ENCODE measurements at regions not wholly inside any gene's neighbourhood (a gene's known extent, or its start where the extent isn't known, plus 50 kb on each side); places are given as distances from the start of the nearest gene placed in this dataset.

GRCh38 chr4:124227981-124228380 is 484.6 kb downstream of the ANKRD50 start:
- Histone ChIP-seq H3K4me3 (IDR thresholded peaks at IDR 0.05; ENCODE audit: insufficient read depth, low read depth, low read length) (no peak overlapping the region), H2AFZ (ENCODE audit: low read depth) (no peak overlapping the region), H3K36me3 (ENCODE audit: insufficient read depth) (no peaks in the 10 kb centered on the region), H3K79me2 (ENCODE audit: insufficient read depth, low read depth) (no peaks in the 10 kb centered on the region), H3K9ac (no peak overlapping the region), H3K4me1 (ENCODE audit: low read depth, poor library complexity, severe bottlenecking) (no peaks in the 10 kb centered on the region), H4K20me1 (ENCODE audit: insufficient read depth) (no peaks in the 10 kb centered on the region), H3K27ac (no peak overlapping the region), H3K4me2 (no peak overlapping the region), H3K27me3 (ENCODE audit: insufficient read depth, low read depth) (no peaks in the 10 kb centered on the region)
- no peak for TF ChIP-seq CTCF (conservative IDR thresholded peaks at IDR 0.05; ENCODE audit: low read depth, low read length)

DNA sequence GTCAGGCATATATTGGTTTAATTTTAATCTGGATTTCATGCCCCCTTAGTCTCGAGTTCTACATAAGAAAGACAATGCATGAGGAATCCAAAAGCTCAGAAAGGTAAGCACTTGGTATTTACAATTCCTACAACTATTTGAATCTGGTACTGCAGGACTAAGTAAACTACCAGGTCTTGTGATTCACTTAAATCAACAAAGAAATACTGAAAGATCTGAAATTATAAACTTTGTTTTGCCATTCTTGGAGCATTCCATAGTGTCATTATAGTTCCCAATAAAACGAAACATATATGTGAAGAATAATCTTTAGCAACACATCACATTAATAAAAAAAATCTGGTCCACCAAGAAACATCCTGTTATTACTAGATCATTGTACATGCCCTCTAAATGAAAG is 482.3 kb downstream of the ANKRD50 start:
- H3K4me1 ChIP-seq (ENCODE audit: low read depth, poor library complexity, severe bottlenecking) = no peaks in the 10 kb centered on the region
- no peaks in the 10 kb centered on the region for H3K36me3 ChIP-seq (ENCODE audit: insufficient read depth)
- H3K27me3 ChIP-seq (ENCODE audit: insufficient read depth, low read depth) = no peaks in the 10 kb centered on the region
- no peak for TF ChIP-seq CTCF (conservative IDR thresholded peaks at IDR 0.05; ENCODE audit: low read depth, low read length)
- H3K79me2 ChIP-seq (ENCODE audit: insufficient read depth, low read depth) = no peaks in the 10 kb centered on the region
- no peaks in the 10 kb centered on the region for H4K20me1 ChIP-seq (ENCODE audit: insufficient read depth)
- no peak overlapping the region for H3K9ac ChIP-seq
- no peak overlapping the region for H3K27ac ChIP-seq
- no peak overlapping the region for H3K4me3 ChIP-seq (IDR thresholded peaks at IDR 0.05; ENCODE audit: insufficient read depth, low read depth, low read length)
- H2AFZ ChIP-seq (ENCODE audit: low read depth) = no peak overlapping the region
- no peak overlapping the region for H3K4me2 ChIP-seq

DNA sequence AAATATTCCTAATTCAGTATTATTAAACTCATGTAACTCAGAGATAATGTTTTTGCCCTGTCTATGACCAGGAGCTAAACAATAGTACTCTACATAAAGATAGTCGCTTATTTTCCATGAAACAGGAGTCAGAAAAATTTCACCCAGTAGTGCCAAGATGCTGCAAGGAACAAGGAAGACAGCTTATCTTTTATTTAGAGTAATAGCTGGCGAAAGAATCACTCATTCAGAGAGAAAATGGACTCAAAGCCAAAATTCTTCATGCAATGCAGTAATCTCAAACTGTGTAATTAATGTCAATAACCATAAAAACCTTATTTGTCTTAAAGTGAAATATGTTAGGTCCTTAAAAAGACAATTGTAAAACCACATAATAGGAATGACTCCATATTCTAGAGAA is 477.8 kb downstream of the ANKRD50 start:
- TF ChIP-seq CTCF (conservative IDR thresholded peaks at IDR 0.05; ENCODE audit: low read depth, low read length) = no peak
- Histone ChIP-seq H3K27ac (no peak overlapping the region), H3K36me3 (ENCODE audit: insufficient read depth) (no peaks in the 10 kb centered on the region), H2AFZ (ENCODE audit: low read depth) (no peak overlapping the region), H3K79me2 (ENCODE audit: insufficient read depth, low read depth) (no peaks in the 10 kb centered on the region), H3K27me3 (ENCODE audit: insufficient read depth, low read depth) (no peaks in the 10 kb centered on the region), H3K4me2 (no peak overlapping the region), H3K4me3 (IDR thresholded peaks at IDR 0.05; ENCODE audit: insufficient read depth, low read depth, low read length) (no peak overlapping the region), H3K4me1 (ENCODE audit: low read depth, poor library complexity, severe bottlenecking) (no peaks in the 10 kb centered on the region), H4K20me1 (ENCODE audit: insufficient read depth) (no peaks in the 10 kb centered on the region), H3K9ac (no peak overlapping the region)

GRCh38 chr4:124243671-124244366 is 468.7 kb downstream of the ANKRD50 start:
- H3K9ac ChIP-seq = no peak overlapping the region
- no peak overlapping the region for H3K27ac ChIP-seq
- H3K27me3 ChIP-seq (ENCODE audit: insufficient read depth, low read depth) = no peaks in the 10 kb centered on the region
- TF ChIP-seq CTCF (conservative IDR thresholded peaks at IDR 0.05; ENCODE audit: low read depth, low read length) = no peak
- H3K4me2 ChIP-seq = no peak overlapping the region
- H3K79me2 ChIP-seq (ENCODE audit: insufficient read depth, low read depth) = no peaks in the 10 kb centered on the region
- H2AFZ ChIP-seq (ENCODE audit: low read depth) = no peak overlapping the region
- H3K36me3 ChIP-seq (ENCODE audit: insufficient read depth) = no peaks in the 10 kb centered on the region
- no peak overlapping the region for H3K4me3 ChIP-seq (IDR thresholded peaks at IDR 0.05; ENCODE audit: insufficient read depth, low read depth, low read length)
- H4K20me1 ChIP-seq (ENCODE audit: insufficient read depth) = no peaks in the 10 kb centered on the region
- no peaks in the 10 kb centered on the region for H3K4me1 ChIP-seq (ENCODE audit: low read depth, poor library complexity, severe bottlenecking)

All from KMS-11 (cell line).